NCI-H748 (cell line): ENCODE measurements at regions not wholly inside any gene's neighbourhood (a gene's known extent, or its start where the extent isn't known, plus 50 kb on each side); places are given as distances from the start of the nearest gene placed in this dataset.

Source experiments
- DNase-seq: peaks from one replicate; lab custom pipeline; 2025; ENCODE audit not compliant: unreplicated experiment; lab: John Stamatoyannopoulos, UW

GRCh38 chr11:91187314-91187713, 964.5 kb upstream of the CHORDC1 start:
- DNase-seq, result no peak

DNA sequence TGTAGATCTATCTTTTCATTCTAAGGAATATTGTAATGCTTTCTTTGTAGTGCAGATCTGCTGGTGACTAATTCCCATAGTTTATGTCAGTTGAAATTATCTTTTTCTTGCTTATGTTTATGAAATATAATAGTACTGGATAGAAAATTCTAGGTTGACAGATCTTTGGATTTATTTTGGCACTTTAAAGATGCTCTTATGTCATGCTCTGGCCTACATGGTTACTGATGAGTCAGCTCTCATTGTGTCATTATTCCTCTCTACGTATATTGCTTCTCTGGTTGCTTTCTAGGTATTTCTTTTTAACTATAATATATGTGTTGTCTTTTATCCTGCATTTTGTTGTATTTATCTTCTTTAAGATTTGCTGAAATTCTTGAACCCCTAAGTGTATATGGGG, 955.5 kb upstream of the CHORDC1 start:
- DNase-seq, result no peak

- no peak for DNase-seq
These were observed 951.9 kb upstream of the CHORDC1 start for GRCh38 chr11:91174734-91175133.

DNA sequence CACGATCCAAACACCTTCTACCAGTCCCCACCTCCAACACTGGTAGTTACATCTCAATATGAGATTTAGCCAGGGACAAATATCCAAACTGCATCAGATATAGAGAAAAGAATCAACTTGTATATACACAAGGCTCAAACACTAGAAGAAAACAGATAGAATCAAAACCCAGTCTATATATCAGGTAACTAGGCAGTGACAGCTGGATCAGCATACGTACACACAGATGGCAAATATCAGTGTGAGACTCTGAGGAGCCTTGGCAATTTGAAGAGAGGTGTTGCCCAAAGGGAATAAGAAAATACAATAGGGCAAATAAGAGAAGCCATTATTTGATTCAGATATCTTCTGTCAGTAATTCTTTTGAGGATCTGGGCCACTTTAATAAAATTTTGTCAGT, 951.3 kb upstream of the CHORDC1 start:
- no peak for DNase-seq

DNA sequence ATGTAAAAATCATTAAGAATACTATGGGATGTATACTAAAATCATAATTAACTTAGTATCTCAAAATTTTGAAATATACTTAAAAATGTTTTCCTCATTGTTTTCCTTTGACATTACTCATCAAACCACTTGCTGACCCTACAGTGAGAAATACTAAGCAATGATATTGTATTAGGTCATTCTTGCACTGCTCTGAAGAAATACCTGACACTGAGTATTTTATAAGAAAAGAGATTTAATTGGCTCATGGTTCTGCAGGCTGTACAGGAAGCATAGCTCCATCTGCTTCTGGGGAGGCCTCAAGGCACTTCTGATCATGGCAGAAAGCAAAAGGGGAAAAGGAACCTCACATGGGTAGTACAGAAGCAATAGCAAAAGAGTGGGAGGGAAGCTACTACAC, 950.9 kb upstream of the CHORDC1 start:
- DNase-seq, result no peak

DNA sequence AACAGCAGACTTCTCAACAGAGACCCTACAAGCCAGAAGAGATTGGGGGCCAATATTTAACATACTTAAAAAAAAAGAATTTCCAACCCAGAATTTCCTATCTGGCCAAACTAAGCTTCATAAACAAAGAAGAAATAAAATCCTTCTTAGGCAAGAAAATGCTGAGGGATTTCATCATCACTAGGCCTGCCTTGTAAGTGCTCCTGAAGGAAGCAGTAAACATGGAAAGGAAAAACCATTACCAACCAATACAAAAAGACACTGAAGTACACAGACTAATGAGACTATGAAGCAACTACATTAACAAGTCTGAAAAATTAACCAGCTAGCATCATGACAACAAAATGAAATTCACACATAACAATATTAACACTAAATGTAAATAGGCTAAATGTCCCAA, 947.9 kb upstream of the CHORDC1 start:
- no peak for DNase-seq

DNA sequence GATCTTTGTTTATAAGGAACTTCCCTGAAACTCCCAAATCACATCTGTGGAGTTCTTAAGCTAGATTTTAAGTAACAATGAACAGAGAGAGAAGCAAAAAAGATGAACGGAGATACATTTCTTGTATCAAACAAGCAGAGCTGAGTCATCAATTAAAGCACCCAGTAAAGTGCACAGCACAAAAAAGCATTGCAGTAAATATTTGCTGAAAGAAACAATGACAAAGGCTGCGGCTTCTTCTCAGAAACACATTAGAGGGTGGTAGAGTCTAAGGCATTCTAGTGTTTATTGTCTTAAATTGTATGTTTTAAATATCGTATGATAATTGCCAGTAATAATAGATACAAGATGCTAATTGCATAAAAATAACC, 941.6 kb upstream of the CHORDC1 start:
- peak; percentile 63 for DNase-seq

GRCh38 chr11:91163619-91164451, 941.0 kb upstream of the CHORDC1 start:
- peak; percentile 53 for DNase-seq

DNA sequence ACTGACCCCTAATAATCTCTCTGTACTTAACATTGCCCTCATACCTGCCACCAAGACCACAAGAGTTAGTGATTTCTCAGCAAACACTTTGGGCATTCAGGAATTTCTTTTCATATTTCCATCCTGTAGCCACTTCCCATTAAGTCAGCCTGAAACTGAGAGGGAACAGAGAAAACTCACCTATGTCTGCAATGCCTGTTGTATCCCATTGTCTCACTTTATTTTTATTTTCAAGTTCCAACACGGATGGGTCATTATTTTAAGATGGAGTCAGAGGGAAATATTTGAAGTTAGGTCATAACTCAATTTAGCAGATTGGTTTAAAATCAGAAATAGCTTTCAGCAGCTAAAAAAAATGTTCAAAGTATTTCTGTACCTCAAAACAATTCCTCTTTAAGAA, 937.8 kb upstream of the CHORDC1 start:
- DNase-seq, result no peak

DNA sequence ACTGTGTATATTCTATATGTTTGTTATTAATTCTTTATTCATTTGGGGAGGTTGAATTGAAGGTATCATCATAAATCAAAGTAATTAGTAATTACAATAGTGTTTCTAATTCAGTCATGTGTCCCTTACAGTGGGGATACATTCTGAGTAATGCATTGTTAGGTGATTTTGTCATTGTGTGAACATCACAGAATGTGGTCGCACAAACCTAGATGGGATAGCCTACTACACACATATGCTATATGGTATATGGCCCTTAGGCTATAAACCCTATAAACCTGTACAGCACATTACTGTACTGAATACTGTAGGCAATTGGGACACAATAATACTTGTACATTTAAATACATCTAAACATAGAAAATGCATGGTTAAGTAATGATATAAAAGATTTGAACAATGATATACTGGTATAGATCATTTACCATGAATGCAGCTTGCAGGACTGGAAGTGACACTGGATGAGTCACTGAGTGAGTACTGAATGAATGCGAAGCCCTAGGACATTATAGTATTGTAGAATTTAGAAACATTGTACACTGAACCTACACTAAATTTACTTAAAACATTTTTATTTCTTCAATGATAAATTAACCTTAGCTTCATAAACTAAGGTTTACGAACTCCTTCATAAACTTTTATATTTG, 936.2 kb upstream of the CHORDC1 start:
- no peak for DNase-seq

- DNase-seq, result peak; percentile 22
These were observed 935.4 kb upstream of the CHORDC1 start for GRCh38 chr11:91158297-91158696.

DNA sequence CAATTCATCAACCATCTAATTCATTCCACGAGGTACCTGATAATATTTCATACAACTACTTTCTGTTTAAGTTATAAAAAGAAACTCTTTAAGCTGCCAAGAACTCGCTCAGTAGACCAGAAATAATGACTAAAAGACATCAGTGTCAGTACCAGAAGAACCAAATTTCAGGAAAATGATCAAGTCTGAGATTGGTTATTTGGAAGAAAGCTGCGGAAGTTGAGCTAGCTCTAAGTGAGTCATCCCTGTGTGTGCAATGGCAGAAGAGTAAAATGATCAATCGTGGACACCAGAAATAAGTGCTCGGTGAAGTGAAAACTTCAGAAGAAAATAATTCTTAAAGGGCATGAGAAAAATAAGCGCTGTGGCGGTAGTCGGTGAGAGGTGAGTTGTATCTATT, 933.2 kb upstream of the CHORDC1 start:
- DNase-seq, result no peak

DNA sequence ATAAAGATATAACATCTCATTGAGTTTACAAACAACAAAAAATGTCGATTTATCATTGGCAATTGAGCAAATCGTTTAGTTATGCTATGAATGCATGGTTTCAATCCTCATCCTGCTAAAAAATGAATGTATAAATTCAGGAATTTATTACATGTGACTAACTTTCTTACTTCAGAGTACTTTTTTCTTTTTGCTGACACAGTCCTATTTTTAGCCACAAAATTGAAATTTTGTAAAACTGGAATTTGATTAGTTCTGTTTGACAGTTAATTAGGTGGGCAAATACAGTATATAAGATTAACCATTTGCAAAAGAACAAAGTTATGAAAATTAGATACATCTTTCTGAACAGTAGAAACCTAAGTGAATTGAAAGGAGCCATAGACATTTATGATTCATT, 925.0 kb upstream of the CHORDC1 start:
- DNase-seq, result no peak

- DNase-seq, result no peak
These were observed 918.8 kb upstream of the CHORDC1 start for GRCh38 chr11:91141655-91142054.

- peak; percentile 22 for DNase-seq
These were observed 913.8 kb upstream of the CHORDC1 start for GRCh38 chr11:91136631-91137030.

DNA sequence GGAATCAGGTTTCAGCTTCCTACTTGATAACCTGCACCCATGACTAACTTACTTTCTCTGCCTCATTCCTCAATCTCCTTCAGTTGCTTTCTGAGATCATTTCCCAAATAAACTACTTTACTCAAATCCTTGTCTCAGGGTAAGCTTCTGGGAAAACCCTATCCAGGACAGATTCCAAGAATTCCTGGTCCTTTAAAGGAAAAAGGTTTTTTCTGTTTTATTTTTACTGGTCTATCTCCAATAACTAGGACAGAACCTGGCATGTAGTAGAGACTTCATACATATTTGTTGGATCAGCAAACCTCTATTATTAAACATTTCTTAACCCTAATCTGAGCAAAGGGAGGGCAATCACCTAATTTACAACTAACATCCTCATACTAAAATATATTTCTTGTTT, 910.5 kb upstream of the CHORDC1 start:
- DNase-seq, result no peak

- no peak for DNase-seq
These were observed 906.7 kb upstream of the CHORDC1 start for GRCh38 chr11:91129596-91129995.

- DNase-seq, result no peak
These were observed 901.5 kb upstream of the CHORDC1 start for GRCh38 chr11:91124363-91124762.

DNA sequence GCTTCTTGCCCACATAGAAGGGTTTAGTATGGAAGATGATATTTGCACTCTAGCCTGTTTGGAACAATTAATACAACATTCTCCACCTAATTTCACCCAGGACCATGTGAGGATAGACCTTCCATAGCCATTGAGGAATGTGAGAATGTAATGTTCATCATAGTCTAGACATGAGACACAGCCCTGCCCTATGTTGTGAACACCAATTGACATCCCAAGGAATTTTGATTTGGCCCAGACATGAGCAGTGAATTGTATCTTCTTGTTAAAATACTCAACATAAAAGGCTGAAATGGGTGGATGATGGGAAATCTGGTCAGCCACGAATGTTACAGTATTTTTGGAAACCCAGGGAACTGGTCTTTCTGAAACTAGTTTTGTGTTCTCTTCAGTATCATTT, 892.3 kb upstream of the CHORDC1 start:
- DNase-seq, result no peak

GRCh38 chr11:91104237-91104636, 881.4 kb upstream of the CHORDC1 start:
- no peak for DNase-seq

DNA sequence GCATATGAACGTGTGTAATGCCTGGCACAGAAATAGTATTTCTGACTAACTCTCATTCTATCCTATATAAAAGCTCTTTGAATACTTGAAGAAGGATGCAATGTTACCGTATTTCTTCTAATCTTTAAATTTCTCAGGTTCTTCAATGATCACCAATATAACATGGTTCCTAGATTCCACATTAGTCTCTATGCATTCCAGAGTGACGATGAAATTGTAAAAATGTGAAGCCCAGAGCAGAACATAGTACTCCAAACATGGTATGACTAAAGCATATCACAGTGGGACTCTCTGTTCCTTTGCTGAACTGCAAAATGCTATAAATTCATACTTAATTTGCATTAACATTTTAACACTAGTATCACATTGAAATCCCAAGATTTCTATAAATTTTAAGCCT, 877.6 kb upstream of the CHORDC1 start:
- DNase-seq, result no peak

DNA sequence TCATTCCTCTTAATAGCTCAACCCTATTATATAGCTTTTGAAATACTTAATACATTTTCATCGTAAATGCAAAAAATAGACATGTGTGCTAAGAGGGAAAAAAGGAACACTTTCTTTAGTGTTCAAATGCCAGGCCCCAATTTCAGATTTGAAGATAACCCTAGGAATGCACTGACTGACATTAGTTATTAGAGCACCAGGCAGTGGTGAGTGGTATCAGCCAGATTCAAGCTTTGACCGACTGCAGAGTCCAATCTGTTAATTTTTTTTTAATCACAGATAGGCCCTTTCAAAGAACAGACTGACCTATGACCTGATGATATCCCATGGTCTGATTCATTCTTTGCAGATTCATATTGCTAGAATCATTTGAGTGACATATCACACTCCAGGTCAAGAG, 874.2 kb upstream of the CHORDC1 start:
- no peak for DNase-seq

DNA sequence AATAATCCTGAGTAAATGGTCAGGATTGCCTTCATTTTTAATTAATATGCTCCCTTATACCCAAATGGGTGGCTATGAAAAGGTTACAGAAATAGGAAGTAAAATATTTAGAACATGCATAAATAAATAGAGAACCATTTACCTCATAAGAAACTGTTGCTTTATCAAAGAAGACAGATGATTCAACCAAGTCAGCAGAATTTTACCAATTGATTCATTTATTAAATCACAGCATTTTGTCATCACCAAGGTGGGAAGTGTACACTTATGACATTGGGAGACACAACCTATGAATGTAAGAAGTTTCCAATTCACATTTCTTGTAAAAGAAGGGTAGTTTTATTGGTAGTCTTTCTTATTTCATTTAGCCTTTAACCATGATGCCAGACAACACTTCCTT, 870.3 kb upstream of the CHORDC1 start:
- no peak for DNase-seq
